SK-N-SH treated with all-trans-retinoic acid at 6 μM for 48 hours (cell line): ENCODE measurements at regions not wholly inside any gene's neighbourhood (a gene's known extent, or its start where the extent isn't known, plus 50 kb on each side); places are given as distances from the start of the nearest gene placed in this dataset.

Experiments used
- ESRRG ChIP-seq: fragments of 250-450 bp; sonication (Bioruptor Pico); IDR thresholded peaks from 2 replicates; pipeline ENCODE4 v1.6.1; 2021; ENCODE audit warnings: mild to moderate bottlenecking
- GLIS3 ChIP-seq: fragments of 250-450 bp; sonication (Bioruptor Pico); IDR thresholded peaks from 2 replicates; pipeline ENCODE4 v1.5.0; 2020; ENCODE audit warnings: mild to moderate bottlenecking, moderate library complexity
- ISL1 ChIP-seq: fragments of 250-450 bp; sonication (Bioruptor Pico); IDR thresholded peaks from 2 replicates; pipeline ENCODE4 v2.1.2; 2022; ENCODE audit warnings: mild to moderate bottlenecking, moderate library complexity
- ZFP3 ChIP-seq: fragments of 250-450 bp; sonication (Bioruptor Pico); IDR thresholded peaks from 2 replicates; pipeline ENCODE4 v1.5.0; 2020; ENCODE audit warnings: mild to moderate bottlenecking, moderate library complexity
- ZFP30 ChIP-seq: fragments of 450-650 bp; formaldehyde crosslinking; IDR thresholded peaks from 2 replicates; pipeline ENCODE4 v1.5.0; 2022; ENCODE audit warnings: mild to moderate bottlenecking, moderate library complexity
- ZNF565 ChIP-seq: fragments of 450-650 bp; formaldehyde crosslinking; conservative IDR thresholded peaks from 2 replicates; pipeline ENCODE4 v1.5.0; 2020; ENCODE audit warnings: low read depth, mild to moderate bottlenecking, moderate library complexity
- ZNF70 ChIP-seq: fragments of 450-650 bp; formaldehyde crosslinking; IDR thresholded peaks from 2 replicates; pipeline ENCODE4 v1.5.0; 2020; ENCODE audit warnings: mild to moderate bottlenecking, moderate library complexity
- ZNF8 ChIP-seq: fragments of 450-650 bp; formaldehyde crosslinking; IDR thresholded peaks from 2 replicates; pipeline ENCODE4 v1.5.0; 2020; ENCODE audit warnings: mild to moderate bottlenecking, moderate library complexity
- TF ChIP-seq, protein P1 (sequence below): fragments of 250-450 bp; sonication (Bioruptor Pico); IDR thresholded peaks from 2 replicates; pipeline ENCODE4 v1.5.1; 2021; ENCODE audit warnings: mild to moderate bottlenecking, moderate library complexity
- TF ChIP-seq, protein P2 (sequence below): fragments of 250-450 bp; sonication (Bioruptor Pico); IDR thresholded peaks from 2 replicates; pipeline ENCODE4 v1.5.0; 2020; ENCODE audit warnings: mild to moderate bottlenecking, moderate library complexity
- TF ChIP-seq, protein P3 (sequence below): fragments of 250-450 bp; sonication (Bioruptor Pico); IDR thresholded peaks from 2 replicates; pipeline ENCODE4 v1.8.0; 2020; ENCODE audit warnings: mild to moderate bottlenecking, moderate library complexity, borderline replicate concordance

DNA sequence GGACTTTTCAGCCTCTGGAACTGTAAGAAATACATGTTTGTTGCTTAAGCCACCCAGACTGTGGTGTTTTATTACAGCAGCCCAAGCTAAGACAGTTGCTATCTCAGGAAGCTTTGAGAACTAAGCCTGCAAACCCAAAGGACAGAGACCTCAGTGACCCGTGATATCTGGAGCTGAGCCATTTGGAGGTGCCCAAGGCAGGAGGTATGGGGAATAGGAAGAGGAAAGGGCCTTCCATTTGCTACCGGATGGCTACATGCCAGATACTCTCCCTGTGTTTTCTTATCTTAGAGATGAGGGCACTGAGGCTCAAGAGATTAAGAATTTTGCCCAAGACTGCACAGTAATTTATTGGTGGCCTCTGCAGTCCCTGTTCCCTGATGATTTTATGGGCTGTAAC, 622.1 kb upstream of the CDH5 start:
- TF ChIP-seq ZFP30 (CRISPR knock-in tag) (no peak), ISL1 (CRISPR knock-in tag) (no peak), GLIS3 (no peak), ESRRG (CRISPR knock-in tag) (no peak), ZNF70 (CRISPR knock-in tag) (no peak), ZNF565 (CRISPR knock-in tag) (no peak), ZFP3 (no peak), ZNF8 (CRISPR knock-in tag) (no peak)
- TF ChIP-seq, protein P1, sequence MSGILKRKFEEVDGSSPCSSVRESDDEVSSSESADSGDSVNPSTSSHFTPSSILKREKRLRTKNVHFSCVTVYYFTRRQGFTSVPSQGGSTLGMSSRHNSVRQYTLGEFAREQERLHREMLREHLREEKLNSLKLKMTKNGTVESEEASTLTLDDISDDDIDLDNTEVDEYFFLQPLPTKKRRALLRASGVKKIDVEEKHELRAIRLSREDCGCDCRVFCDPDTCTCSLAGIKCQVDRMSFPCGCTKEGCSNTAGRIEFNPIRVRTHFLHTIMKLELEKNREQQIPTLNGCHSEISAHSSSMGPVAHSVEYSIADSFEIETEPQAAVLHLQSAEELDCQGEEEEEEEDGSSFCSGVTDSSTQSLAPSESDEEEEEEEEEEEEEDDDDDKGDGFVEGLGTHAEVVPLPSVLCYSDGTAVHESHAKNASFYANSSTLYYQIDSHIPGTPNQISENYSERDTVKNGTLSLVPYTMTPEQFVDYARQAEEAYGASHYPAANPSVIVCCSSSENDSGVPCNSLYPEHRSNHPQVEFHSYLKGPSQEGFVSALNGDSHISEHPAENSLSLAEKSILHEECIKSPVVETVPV (CRISPR knock-in tag): no peak
- TF ChIP-seq, protein P2, sequence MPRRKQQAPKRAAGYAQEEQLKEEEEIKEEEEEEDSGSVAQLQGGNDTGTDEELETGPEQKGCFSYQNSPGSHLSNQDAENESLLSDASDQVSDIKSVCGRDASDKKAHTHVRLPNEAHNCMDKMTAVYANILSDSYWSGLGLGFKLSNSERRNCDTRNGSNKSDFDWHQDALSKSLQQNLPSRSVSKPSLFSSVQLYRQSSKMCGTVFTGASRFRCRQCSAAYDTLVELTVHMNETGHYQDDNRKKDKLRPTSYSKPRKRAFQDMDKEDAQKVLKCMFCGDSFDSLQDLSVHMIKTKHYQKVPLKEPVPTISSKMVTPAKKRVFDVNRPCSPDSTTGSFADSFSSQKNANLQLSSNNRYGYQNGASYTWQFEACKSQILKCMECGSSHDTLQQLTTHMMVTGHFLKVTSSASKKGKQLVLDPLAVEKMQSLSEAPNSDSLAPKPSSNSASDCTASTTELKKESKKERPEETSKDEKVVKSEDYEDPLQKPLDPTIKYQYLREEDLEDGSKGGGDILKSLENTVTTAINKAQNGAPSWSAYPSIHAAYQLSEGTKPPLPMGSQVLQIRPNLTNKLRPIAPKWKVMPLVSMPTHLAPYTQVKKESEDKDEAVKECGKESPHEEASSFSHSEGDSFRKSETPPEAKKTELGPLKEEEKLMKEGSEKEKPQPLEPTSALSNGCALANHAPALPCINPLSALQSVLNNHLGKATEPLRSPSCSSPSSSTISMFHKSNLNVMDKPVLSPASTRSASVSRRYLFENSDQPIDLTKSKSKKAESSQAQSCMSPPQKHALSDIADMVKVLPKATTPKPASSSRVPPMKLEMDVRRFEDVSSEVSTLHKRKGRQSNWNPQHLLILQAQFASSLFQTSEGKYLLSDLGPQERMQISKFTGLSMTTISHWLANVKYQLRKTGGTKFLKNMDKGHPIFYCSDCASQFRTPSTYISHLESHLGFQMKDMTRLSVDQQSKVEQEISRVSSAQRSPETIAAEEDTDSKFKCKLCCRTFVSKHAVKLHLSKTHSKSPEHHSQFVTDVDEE (CRISPR knock-in tag): no peak
- TF ChIP-seq, protein P3, sequence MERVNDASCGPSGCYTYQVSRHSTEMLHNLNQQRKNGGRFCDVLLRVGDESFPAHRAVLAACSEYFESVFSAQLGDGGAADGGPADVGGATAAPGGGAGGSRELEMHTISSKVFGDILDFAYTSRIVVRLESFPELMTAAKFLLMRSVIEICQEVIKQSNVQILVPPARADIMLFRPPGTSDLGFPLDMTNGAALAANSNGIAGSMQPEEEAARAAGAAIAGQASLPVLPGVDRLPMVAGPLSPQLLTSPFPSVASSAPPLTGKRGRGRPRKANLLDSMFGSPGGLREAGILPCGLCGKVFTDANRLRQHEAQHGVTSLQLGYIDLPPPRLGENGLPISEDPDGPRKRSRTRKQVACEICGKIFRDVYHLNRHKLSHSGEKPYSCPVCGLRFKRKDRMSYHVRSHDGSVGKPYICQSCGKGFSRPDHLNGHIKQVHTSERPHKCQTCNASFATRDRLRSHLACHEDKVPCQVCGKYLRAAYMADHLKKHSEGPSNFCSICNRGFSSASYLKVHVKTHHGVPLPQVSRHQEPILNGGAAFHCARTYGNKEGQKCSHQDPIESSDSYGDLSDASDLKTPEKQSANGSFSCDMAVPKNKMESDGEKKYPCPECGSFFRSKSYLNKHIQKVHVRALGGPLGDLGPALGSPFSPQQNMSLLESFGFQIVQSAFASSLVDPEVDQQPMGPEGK (CRISPR knock-in tag): no peak
